ENCODE measurements at regions not wholly inside any gene's neighbourhood (a gene's known extent, or its start where the extent isn't known, plus 50 kb on each side); places are given as distances from the start of the nearest gene placed in this dataset.

DNA sequence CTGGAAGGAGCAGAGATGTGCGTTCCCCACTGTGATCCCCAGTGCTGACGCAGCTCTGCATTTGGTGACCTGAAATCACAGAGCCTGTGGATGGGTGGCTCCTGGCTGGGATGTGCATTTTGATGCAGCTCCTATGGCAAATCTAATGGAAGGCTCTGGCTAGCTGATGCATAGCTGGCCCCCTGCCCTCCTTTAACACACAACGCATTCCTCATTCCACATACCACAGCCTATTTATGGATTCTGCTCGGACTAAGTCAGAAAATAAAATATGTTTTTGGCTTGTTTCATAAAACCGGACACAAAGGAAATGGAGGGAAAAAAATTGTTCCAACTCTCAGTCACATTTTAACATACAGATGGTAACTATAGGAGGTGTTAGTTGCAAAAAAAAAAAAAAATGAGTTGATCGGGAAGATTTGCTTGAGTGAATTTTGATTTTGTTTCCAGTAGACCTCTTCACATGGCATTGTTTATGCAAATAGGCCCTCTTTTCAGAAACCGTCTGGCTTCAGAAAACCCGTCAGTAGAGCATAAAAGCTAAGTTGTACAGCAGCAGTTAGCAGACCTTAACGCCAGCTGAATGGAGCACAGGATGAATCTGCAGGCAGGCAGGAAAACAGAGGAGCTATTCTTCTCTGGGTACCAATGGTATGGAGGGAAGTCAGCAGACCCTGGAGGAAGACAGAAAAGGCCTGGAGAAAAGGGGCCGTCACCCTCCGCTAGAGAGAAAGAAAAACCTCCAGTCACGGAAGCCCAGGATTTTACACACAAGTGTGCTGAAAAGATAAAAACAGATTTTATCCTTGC is 215.4 kb downstream of the HDGFL1 start (continued):
- TF ChIP-seq, protein P1, sequence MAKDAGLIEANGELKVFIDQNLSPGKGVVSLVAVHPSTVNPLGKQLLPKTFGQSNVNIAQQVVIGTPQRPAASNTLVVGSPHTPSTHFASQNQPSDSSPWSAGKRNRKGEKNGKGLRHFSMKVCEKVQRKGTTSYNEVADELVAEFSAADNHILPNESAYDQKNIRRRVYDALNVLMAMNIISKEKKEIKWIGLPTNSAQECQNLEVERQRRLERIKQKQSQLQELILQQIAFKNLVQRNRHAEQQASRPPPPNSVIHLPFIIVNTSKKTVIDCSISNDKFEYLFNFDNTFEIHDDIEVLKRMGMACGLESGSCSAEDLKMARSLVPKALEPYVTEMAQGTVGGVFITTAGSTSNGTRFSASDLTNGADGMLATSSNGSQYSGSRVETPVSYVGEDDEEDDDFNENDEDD (CRISPR knock-in tag; IDR thresholded peaks at IDR 0.05; ENCODE audit: borderline replicate concordance) = no peak

- TF ChIP-seq ERF (CRISPR knock-in tag; IDR thresholded peaks at IDR 0.05) = no peak
- TF ChIP-seq, protein P2, sequence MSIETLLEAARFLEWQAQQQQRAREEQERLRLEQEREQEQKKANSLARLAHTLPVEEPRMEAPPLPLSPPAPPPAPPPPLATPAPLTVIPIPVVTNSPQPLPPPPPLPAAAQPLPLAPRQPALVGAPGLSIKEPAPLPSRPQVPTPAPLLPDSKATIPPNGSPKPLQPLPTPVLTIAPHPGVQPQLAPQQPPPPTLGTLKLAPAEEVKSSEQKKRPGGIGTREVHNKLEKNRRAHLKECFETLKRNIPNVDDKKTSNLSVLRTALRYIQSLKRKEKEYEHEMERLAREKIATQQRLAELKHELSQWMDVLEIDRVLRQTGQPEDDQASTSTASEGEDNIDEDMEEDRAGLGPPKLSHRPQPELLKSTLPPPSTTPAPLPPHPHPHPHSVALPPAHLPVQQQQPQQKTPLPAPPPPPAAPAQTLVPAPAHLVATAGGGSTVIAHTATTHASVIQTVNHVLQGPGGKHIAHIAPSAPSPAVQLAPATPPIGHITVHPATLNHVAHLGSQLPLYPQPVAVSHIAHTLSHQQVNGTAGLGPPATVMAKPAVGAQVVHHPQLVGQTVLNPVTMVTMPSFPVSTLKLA (IDR thresholded peaks at IDR 0.05) = peak; percentile 90
- ATAC-seq (no peak), DNase-seq (ENCODE audit: low spot score) (no peak), FAIRE-seq (no peak)
- Histone ChIP-seq H3K4me2 (ENCODE audit: low read depth, low read length) (no peak overlapping the region), H2AFZ (ENCODE audit: low read length) (no peak overlapping the region), H3K4me3 (replicated peaks in 1 of 3; ENCODE audit: insufficient read depth in 1 of 3, low read depth in 2 of 3, low read length in 3 of 3) (no peak overlapping the region), H3K9me3 (ENCODE audit: low read length) (peaks cover 88% of the 10 kb centered on the region), H4K20me1 (ENCODE audit: insufficient read depth, low read length) (no peaks in the 10 kb centered on the region), H3K9ac (ENCODE audit: insufficient read depth, low read depth, low read length) (no peak overlapping the region), H3K36me3 (replicated peaks in 1 of 2; ENCODE audit: control insufficient read depth in 1 of 2, insufficient read depth in 2 of 2, low read length in 2 of 2) (no peaks in the 10 kb centered on the region), H3K27me3 (ENCODE audit: control insufficient read depth in 1 of 2, insufficient read depth in 2 of 2, low read length in 2 of 2) (no peaks in the 10 kb centered on the region), H3K4me1 (ENCODE audit: insufficient read depth, low read length) (no peaks in the 10 kb centered on the region), H3K27ac (ENCODE audit: extremely low read length, insufficient read depth, low read length) (no peak overlapping the region), H3K79me2 (ENCODE audit: insufficient read depth, low read length) (no peaks in the 10 kb centered on the region)
- intact Hi-C loops (cut with micrococcal nuclease; ENCODE audit: unreplicated experiment) = no loop called here
- POLR2A ChIA-PET = no interaction called here
- in situ Hi-C loops (cut with HindIII; ENCODE audit: extremely low pct_ligation_motif_present, low pct_unique_long_range_greater_than_20kb) = no loop called here
- no TSS peak for BruUV-seq (replicated peaks)
- CTCF ChIA-PET (ENCODE audit: low intra/inter-chr PET ratio, low total read pairs) = no interaction called here
- WGBS (ENCODE audit: low lambda C conversion rate) = 10% methylated on average over 7 of the region's 7 CpGs
These were observed 218.7 kb downstream of the HDGFL1 start for GRCh38 chr6:22788038-22788437.

Measured in HepG2 (cell line).